ENCODE measurements at regions not wholly inside any gene's neighbourhood (a gene's known extent, or its start where the extent isn't known, plus 50 kb on each side); places are given as distances from the start of the nearest gene placed in this dataset.
"Not testable (repeated sequence)": the region's sequence is repeated elsewhere in the genome, so short reads cannot be mapped to it uniquely, and the experiment has no call there.

GRCh38 chr13:38221120-38221519 is 128.5 kb upstream of the UFM1 start:
- not testable (repeated sequence) for TF ChIP-seq EZH2 (IDR thresholded peaks at IDR 0.05; ENCODE audit: insufficient read depth, poor library complexity, severe bottlenecking); EZH2phosphoT487 (IDR thresholded peaks at IDR 0.05; ENCODE audit: insufficient read depth, low read depth)

All from GM23248 (cell line).